ENCODE measurements at regions not wholly inside any gene's neighbourhood (a gene's known extent, or its start where the extent isn't known, plus 50 kb on each side); places are given as distances from the start of the nearest gene placed in this dataset.

GRCh38 chr6:14543971-14544585 is 426.5 kb downstream of the CD83 start:
- peaks cover 4% of the 10 kb centered on the region for H3K4me1 ChIP-seq (ENCODE audit: control insufficient read depth, low read length)
- no peak overlapping the region for H3K27ac ChIP-seq (ENCODE audit: low read depth, low read length)
- no peaks in the 10 kb centered on the region for H4K20me1 ChIP-seq (ENCODE audit: control insufficient read depth, insufficient read depth, low read depth, low read length)
- no peak overlapping the region for H3K4me3 ChIP-seq (ENCODE audit: low read length)
- no peaks in the 10 kb centered on the region for H3F3A ChIP-seq (ENCODE audit: control insufficient read depth, insufficient read depth)
- H3K4me2 ChIP-seq (ENCODE audit: low read length), result no peak overlapping the region
- H3K27me3 ChIP-seq (ENCODE audit: control insufficient read depth, low read length), result peaks cover 3% of the 10 kb centered on the region; the same call in 1 of the 2 replicates
- no peaks in the 10 kb centered on the region for H3K36me3 ChIP-seq (ENCODE audit: control insufficient read depth, low read length)
- no peaks in the 10 kb centered on the region; the same call in 1 of the 2 replicates for H3K9me3 ChIP-seq (ENCODE audit: control insufficient read depth, insufficient read depth, low read length)
- H3K79me2 ChIP-seq (ENCODE audit: control insufficient read depth, low read length), result no peaks in the 10 kb centered on the region
- TF ChIP-seq CTCF (IDR thresholded peaks at IDR 0.05; ENCODE audit: low read depth, low read length, poor library complexity, severe bottlenecking) (no peak), EZH2phosphoT487 (IDR thresholded peaks at IDR 0.05; ENCODE audit: borderline replicate concordance, low read length) (no peak)
- H3K9me2 ChIP-seq (replicated peaks; ENCODE audit: control insufficient read depth, low read length), result no peaks in the 10 kb centered on the region

- peaks cover 10% of the 10 kb centered on the region for H3K4me1 ChIP-seq (ENCODE audit: control insufficient read depth, low read length)
- H4K20me1 ChIP-seq (ENCODE audit: control insufficient read depth, insufficient read depth, low read depth, low read length), result no peaks in the 10 kb centered on the region
- no peaks in the 10 kb centered on the region for H3K9me2 ChIP-seq (replicated peaks; ENCODE audit: control insufficient read depth, low read length)
- no peaks in the 10 kb centered on the region; the same call in 1 of the 2 replicates for H3K9me3 ChIP-seq (ENCODE audit: control insufficient read depth, insufficient read depth, low read length)
- no peak for TF ChIP-seq CTCF (IDR thresholded peaks at IDR 0.05; ENCODE audit: low read depth, low read length, poor library complexity, severe bottlenecking)
- TF ChIP-seq EZH2phosphoT487 (IDR thresholded peaks at IDR 0.05; ENCODE audit: borderline replicate concordance, low read length), result no peak
- H3K36me3 ChIP-seq (ENCODE audit: control insufficient read depth, low read length), result no peaks in the 10 kb centered on the region
- no peak overlapping the region for H3K4me3 ChIP-seq (ENCODE audit: low read length)
- no peaks in the 10 kb centered on the region for H3F3A ChIP-seq (ENCODE audit: control insufficient read depth, insufficient read depth)
- H3K27me3 ChIP-seq (ENCODE audit: control insufficient read depth, low read length), result peaks cover 3% of the 10 kb centered on the region; the same call in 1 of the 2 replicates
- no peak overlapping the region for H3K4me2 ChIP-seq (ENCODE audit: low read length)
- H3K79me2 ChIP-seq (ENCODE audit: control insufficient read depth, low read length), result no peaks in the 10 kb centered on the region
- H3K27ac ChIP-seq (ENCODE audit: low read depth, low read length), result no peak overlapping the region
These were observed 427.1 kb downstream of the CD83 start for GRCh38 chr6:14544666-14545065.

- Histone ChIP-seq H3K27ac (ENCODE audit: low read depth, low read length) (no peak overlapping the region), H3K9me2 (replicated peaks; ENCODE audit: control insufficient read depth, low read length) (no peaks in the 10 kb centered on the region), H3K79me2 (ENCODE audit: control insufficient read depth, low read length) (no peaks in the 10 kb centered on the region), H3K4me1 (ENCODE audit: control insufficient read depth, low read length) (peaks cover 18% of the 10 kb centered on the region), H3K36me3 (ENCODE audit: control insufficient read depth, low read length) (no peaks in the 10 kb centered on the region), H3K4me2 (ENCODE audit: low read length) (no peak overlapping the region), H3K9me3 (ENCODE audit: control insufficient read depth, insufficient read depth, low read length) (no peaks in the 10 kb centered on the region; the same call in 1 of the 2 replicates), H4K20me1 (ENCODE audit: control insufficient read depth, insufficient read depth, low read depth, low read length) (no peaks in the 10 kb centered on the region), H3K4me3 (ENCODE audit: low read length) (no peak overlapping the region), H3F3A (ENCODE audit: control insufficient read depth, insufficient read depth) (no peaks in the 10 kb centered on the region), H3K27me3 (ENCODE audit: control insufficient read depth, low read length) (peaks cover 3% of the 10 kb centered on the region; the same call in 1 of the 2 replicates)
- no peak for TF ChIP-seq CTCF (IDR thresholded peaks at IDR 0.05; ENCODE audit: low read depth, low read length, poor library complexity, severe bottlenecking)
- TF ChIP-seq EZH2phosphoT487 (IDR thresholded peaks at IDR 0.05; ENCODE audit: borderline replicate concordance, low read length), result no peak
These were observed 427.9 kb downstream of the CD83 start for GRCh38 chr6:14545496-14545895.
